HL-60/S4 treated with phorbol 12-myristate 13-acetate at 8.2 ng/mL for 4 days and 3 days (cell line): ENCODE measurements at regions not wholly inside any gene's neighbourhood (a gene's known extent, or its start where the extent isn't known, plus 50 kb on each side); places are given as distances from the start of the nearest gene placed in this dataset.

ENCODE experiments used
- in situ Hi-C: fragments of 300-500 bp; cut with MboI; formaldehyde crosslinking; loops from 2 replicates; pipeline ENCODE4 v1.15.0; 2022; ENCODE audit warnings: low sequenced_read_pairs

DNA sequence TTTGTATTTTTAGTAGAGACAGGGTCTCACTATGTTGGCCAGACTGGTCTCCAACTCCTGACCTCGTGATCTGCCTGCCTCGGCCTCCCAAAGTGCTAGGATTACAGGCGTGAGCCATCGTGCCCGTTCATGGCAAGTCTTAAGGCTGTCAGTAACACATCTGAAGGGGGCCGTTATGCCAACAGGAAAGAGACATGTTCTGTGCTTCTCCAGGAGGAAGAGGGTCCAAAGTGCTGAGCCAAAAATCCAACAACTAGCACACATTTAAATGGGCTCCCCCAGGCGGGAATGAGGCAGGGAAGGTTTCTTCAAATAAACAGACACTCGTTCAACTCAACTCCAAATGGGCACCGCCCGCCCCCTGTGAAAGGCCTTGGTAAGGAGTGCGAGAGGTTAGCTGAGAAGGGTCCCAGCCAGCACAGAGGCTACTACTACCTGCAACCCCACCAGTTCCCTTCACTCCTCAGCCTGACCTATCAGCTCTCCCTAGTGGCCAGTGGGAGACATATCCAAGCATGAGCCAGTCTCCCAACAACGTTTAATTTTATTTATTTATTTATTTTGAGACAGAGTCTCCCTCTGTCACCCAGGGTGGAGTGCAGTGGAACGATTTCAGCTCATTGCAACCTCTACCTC lies 84.1 kb upstream of the DMRT1 start:
- in situ Hi-C loops: no loop called here

DNA sequence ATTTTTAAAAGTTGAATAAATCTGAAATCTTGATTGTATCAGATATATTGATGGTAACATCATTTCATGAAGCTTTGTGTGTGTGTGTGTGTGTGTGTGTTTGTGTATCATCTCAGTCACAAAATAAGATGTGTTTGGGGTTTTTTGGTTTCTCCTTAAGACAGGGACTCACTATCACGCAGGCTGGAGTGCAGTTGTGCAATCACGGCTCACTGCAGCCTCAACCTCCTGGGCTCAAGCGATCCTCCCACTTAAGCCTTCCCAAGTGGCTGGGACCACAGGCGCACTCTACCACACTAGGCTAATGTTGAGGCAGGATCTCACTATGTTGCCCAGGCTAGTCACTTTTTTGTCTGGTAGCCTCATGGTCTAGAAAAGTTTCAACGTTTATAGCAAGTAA lies 83.4 kb upstream of the DMRT1 start:
- in situ Hi-C loops: no loop called here

DNA sequence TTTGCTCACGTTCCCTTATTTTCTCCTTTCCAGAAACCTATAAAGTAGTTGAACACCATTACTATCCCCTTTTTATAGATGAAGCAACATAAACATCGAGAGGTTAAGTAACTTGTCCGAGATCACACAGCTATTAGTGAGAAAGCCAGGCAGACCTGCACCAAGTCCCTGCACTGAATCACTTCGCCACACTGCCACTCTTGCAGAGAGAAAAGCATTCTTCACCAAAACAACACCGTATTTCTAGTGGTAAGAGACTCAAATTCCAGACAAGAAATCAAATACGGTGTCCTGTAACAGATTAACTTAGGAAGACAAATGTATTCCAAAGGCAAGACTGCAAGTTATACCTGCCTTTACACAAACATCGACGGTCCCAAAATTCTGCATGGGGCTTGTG lies 82.0 kb upstream of the DMRT1 start:
- in situ Hi-C loops: no loop called here

DNA sequence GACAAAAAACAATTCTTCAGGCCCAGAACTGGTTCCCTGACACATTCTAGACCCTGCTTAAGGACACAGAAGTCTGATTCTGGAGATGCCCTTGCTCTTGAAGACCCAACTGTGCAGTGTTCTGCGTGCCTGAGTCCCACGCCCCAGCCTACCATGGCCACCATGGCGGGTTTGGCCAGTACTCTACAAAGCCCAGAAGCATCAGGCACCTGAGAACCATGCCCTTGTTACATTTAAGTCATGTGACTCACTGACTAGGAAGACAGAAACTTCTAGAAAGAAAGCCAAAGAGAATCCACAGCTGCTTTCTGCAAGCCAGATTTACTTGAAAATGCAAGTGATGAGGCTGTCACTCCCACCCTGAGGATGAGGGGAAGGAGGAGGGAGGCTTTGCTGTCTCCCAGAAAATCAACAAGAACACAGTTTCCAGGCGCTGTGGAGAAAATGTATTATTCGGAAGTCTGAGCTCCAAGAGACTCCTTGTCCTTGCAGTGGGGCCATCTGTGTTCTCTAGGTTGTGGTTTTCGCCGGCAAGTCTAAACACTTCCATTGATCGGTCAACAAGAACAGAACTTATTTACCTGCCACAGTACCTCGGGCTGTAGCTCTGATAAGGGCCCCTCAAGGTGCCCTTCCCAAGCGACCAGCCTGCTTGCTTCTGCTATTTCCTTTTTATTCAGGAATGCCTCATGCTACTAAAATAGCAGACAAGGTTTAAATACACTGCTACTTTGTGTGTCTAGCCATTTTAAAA lies 81.3 kb upstream of the DMRT1 start:
- in situ Hi-C loops: loop anchor here (10.0 kb wide), 1 partner anchor 145 kb away; no protein-coding TSS in a partner anchor

DNA sequence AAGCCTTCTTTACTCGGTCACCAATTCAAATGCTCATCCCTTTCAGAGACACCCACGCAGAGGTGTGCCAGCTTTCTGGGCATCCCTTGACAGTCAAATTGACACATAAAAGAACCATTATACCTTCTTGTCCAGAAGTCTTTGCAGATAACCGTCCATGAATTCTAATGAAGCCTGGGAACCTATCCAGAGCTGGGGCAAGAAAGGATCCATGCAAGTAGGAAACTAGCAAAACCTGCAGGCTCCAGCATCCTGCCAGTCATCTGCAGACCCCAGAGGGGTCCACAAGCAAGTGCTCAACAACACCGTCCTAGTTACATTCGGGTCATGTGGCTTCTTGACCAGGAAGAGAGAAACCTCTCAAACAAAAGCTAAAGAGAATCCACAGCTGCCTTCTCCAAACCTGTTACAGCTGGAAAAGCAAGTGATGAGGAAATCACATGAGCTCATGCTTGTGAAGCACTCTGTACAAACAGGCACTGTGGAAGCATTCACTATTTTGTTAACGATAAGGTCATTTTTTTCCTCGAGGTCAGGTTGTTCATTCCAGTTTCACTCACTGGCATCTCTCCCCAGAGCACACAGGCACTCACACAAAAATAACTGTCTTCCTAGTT lies 80.2 kb upstream of the DMRT1 start:
- in situ Hi-C loops: loop anchor here (10.0 kb wide), 1 partner anchor 146 kb away; no protein-coding TSS in a partner anchor

DNA sequence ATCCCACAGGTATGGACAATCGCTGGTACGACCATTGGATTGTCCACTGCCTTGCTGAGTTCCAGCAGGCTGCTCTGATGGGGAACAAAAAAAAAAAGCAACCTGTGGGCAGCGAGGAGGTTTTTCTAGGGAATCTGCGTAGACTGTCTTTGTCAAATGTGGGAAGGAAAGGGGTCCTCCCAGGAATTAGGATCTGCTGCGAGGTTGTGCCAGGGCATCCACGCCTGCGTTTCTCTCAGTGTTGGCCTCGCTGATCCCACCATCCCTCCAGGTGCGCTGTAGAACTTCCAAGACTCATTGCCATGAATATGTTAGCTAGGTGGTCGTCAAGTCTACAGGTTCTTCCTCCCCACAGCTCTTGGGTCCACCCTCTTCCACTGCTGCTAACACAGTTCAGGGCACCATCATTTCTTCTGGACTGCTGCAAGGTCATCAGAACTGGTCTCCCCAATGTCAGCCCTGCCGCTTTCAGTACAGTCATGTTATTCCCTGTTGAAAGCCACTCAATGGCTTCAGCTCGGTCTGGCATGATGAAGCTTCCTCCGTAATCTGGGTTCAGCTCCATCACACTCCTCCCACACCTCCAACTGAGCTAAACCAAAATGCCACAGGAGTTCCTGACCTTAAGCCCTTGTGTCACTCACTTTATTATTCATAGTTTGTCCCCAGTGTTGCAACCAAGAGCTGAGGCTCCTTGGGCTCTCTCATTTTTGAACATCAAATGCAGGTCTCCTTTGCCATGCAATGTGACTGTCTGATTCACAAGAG lies 79.5 kb upstream of the DMRT1 start:
- in situ Hi-C loops: loop anchor here (10.0 kb wide), 1 partner anchor 147 kb away; no protein-coding TSS in a partner anchor

DNA sequence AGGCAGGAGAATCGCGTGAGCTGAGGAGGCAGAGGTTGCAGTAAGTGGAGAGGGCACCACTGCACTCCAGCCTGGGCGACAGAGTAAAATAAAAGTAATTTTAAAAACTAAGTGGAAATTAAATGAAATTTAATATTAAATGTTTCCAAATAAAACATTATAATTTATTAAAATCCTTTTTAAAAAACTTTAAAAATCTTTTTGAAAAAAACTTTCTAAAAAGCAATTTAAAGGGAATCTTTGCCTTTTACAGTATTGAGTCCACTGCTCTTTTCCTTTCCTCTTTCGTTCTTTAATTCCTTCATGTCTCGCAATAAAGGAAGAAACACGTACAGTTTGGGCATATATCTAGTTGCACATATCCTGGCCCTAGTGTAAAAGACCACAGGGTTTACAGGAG lies 77.8 kb upstream of the DMRT1 start:
- in situ Hi-C loops: loop anchor here (10.0 kb wide), 1 partner anchor 149 kb away; no protein-coding TSS in a partner anchor

DNA sequence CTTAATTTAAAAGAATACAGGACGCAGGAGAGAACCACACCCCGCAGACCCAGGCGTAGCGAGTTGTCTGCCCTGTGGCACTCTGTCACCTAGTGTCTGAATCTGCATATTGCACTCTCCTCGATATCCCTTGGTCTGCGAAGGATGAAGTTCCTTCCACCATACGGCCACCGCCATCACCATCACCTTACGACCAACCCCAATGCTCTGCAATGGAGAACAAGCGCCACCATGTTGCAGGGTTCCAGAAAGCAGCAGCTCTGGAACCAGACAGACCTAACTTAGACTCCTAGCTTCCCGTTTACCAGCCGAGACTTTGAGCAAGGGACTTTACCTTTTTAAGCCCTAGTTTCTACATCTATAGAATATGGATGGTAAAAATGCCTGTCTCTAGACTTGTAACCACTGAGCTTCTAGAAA lies 77.4 kb upstream of the DMRT1 start:
- in situ Hi-C loops: loop anchor here (10.0 kb wide), 1 partner anchor 149 kb away; no protein-coding TSS in a partner anchor

DNA sequence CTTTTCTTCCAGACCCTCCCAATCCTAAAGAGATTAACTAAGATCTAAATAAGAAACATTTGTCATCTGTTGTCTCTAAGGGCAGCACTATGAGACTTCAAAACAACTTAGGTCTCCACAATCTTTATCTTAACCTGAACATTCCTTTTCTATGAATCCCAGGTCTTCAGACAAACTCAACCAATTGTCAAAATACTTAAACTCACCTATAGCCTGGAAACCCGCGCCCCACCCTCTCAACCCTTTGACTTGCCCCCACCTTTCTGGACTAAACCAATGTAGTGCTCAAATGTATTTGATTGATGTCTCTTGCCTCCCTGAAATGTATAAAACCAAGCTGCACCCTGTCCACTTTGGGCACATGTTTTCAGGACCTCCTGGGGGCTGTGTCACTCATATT lies 76.5 kb upstream of the DMRT1 start:
- in situ Hi-C loops: loop anchor here (10.0 kb wide), 1 partner anchor 150 kb away; no protein-coding TSS in a partner anchor

DNA sequence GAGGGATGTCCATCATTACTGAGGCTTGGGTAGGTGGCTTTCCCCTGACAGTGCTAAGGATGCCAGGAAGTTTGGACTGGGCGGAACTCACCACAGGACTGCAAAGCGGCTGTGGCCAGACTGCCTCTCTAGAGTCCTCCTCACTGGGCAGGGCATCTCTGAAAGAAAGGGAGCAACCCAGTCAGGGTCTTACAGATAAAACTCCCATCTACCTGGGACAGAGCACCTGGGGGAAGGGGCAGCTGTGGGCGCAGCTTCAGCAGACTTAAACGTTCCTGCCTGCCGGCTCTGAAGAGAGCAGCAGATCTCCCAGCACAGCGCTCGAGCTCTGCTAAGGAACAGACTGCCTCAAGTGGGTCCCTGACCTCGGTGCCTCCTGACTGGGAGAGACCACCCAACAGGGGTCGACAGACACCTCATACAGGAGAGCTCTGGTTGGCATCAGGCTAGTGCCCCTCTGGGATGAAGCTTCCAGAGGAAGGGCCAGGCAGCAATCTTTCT lies 74.4 kb upstream of the DMRT1 start:
- in situ Hi-C loops: loop anchor here (10.0 kb wide), 1 partner anchor 152 kb away; no protein-coding TSS in a partner anchor

DNA sequence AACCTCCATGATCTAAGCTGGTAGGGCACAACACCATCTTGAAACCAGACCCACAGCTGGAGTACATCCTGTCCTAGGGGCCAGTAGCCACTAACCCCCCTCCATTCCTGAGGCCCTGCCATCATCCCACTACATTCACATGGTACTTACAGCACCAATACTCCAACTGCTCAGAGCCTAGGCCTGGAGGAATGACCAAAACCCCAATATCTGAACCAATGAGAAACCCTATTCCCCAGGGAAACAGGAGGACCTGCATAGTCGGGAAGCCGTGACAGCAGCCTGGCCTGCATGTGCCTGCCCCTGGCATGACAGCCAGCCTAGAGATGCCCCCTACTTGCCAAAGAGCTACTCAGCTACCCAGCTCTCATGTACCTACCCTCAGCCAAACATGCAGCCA lies 65.4 kb upstream of the DMRT1 start:
- in situ Hi-C loops: no loop called here

DNA sequence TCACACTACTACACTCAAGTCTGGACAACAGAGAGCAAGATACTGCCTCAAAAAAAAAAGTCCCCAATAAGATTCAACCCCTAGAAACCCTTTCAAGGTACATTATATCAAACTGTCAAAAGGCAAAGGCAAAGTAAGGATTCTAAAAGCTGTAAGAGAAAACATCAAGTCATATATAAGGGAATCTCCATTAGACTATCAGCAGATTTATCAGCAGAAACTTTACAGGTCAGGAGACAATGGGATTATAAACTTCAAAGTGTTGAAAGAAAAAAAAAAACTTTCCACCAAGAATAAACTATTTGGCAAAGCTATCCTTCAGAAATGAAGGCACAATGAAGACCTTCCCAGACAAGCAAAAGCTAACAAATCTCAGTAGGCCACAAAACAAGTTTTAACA lies 63.5 kb upstream of the DMRT1 start:
- in situ Hi-C loops: no loop called here

DNA sequence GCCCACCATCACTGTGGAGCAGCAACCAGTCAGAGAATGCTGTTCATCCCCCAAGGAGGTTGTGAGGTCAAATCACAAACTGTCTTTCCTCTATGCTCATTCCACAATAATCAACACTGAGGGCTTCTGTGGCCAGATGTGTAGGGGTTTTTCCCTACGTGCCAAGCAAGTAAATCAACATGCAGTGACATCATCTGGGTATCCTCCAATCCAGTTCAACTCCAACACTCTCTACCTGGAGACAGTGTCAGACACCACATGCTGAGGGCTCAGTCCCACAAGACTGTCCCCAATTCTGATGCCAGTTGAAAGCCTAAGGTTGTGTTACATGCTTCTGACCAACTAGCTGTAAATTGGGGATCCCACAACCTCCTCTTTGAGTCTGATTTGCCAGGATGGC lies 57.3 kb upstream of the DMRT1 start:
- in situ Hi-C loops: no loop called here

DNA sequence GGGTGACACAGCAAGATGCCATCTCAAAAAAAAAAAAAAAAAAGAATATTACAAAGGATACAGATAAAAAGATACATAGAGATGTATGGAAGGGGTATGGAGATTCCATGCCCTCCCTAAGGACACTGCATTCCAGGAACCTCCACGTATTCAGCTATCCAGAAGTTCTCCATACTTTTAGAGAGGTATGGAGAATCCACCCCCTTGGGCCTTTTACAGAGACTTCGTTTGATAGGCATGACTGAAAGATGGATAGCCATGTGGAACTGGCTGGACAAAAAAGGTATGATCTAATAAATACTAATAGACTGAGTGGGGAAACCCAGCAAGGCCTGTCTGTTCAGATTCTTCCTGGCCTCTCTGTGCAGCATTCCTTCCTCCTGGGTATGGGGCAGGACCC lies 56.6 kb upstream of the DMRT1 start:
- in situ Hi-C loops: no loop called here

DNA sequence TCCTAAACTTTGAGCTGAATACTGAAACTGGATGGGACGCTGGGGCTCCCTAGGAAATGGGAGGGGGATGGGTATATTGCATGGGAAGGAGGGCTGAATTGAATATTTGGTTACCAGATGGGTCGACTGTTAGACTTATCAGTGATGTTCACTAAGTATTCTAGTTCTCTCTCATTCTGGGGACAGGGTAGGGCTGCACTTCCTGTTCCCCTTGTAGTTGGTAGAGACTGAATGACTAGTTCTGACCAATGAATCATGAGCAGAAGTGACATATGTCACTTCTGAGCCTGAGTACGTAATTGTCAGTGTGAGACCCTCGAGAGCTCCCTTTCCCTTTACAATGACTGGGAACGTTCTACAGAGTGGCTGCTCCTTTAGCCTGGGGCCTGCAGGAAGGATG lies 55.5 kb upstream of the DMRT1 start:
- in situ Hi-C loops: no loop called here

DNA sequence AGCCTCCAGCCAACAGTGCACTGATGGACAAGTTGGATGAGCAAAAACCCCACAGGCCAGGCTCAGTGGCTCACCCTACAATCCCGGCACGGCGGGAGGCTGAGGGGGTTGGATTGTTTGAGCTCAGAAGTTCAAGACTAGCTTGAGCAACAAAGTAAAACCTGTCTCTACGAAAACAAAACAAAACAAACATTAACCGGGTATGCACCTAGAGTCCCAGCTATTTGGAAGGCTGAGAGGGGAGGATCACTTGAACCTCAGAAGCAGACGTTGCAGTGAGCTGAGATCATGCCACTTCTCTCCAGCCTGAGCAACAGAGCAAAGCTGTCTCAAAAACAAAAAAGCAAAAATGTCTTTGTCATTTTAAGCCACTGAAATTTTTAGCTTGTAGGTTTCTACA lies 55.1 kb upstream of the DMRT1 start:
- in situ Hi-C loops: no loop called here

DNA sequence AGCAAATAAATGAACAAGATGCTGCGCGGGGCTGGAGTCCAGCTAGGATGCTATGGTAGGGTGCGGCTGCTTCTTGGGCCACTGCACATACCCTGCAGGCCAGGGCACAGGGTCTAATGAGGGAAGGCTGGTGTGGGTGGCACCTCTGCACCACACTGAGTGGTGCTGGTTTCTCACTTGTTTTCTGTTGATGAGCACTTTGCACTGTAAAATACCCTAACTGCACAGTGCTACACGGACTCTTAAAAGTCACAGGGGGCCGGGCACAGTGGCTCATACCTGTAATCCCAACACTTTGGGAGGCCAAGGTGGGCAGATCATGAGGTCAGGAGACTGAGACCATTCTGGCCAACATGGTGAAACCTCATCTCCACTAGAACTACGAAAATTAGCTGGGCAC lies 52.7 kb upstream of the DMRT1 start:
- in situ Hi-C loops: no loop called here
